HL-60 (cell line): ENCODE measurements at regions not wholly inside any gene's neighbourhood (a gene's known extent, or its start where the extent isn't known, plus 50 kb on each side); places are given as distances from the start of the nearest gene placed in this dataset.

ENCODE experiments used
- GABPA ChIP-seq: IDR thresholded peaks from 2 replicates; pipeline ENCODE4 v1.6.1; 2012; ENCODE audit warnings: low read depth
- POLR2AphosphoS5 ChIP-seq: IDR thresholded peaks from 2 replicates; pipeline ENCODE4 v1.6.1; 2012; ENCODE audit warnings: low read depth
- SPI1 ChIP-seq: IDR thresholded peaks from 2 replicates; pipeline ENCODE4 v1.6.1; 2012; ENCODE audit warnings: low read depth, mild to moderate bottlenecking, borderline replicate concordance
- TF ChIP-seq, protein P1 (sequence below): IDR thresholded peaks from one replicate; pipeline ENCODE4 v1.5.1; 2011; ENCODE audit warnings: low read length, control low read depth, inconsistent platforms; ENCODE audit not compliant: insufficient read depth
- TF ChIP-seq, protein P2 (sequence below): IDR thresholded peaks from 2 replicates; pipeline ENCODE4 v1.6.1; 2012; ENCODE audit warnings: low read depth; ENCODE audit not compliant: insufficient replicate concordance

DNA sequence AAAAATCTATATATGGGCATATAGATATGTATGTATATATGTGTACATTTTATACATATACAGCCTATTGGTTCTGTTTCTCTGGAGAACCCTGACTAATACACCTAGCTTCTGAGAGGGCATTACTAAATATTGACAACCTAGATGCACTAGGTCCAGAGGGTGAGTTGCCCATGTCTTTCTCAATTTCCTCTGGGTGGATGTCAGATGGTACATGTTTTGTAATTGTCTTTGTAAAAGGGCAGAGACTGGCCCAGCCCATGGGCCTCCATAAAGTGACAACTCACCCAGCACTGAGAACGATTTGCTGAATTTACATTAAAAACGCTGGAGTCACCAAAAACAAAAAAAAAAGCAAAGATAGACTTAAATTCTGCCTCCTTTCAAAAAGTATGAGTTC lies 198.5 kb upstream of the FAM241A start:
- TF ChIP-seq, protein P1, sequence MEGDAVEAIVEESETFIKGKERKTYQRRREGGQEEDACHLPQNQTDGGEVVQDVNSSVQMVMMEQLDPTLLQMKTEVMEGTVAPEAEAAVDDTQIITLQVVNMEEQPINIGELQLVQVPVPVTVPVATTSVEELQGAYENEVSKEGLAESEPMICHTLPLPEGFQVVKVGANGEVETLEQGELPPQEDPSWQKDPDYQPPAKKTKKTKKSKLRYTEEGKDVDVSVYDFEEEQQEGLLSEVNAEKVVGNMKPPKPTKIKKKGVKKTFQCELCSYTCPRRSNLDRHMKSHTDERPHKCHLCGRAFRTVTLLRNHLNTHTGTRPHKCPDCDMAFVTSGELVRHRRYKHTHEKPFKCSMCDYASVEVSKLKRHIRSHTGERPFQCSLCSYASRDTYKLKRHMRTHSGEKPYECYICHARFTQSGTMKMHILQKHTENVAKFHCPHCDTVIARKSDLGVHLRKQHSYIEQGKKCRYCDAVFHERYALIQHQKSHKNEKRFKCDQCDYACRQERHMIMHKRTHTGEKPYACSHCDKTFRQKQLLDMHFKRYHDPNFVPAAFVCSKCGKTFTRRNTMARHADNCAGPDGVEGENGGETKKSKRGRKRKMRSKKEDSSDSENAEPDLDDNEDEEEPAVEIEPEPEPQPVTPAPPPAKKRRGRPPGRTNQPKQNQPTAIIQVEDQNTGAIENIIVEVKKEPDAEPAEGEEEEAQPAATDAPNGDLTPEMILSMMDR: no peak
- TF ChIP-seq POLR2AphosphoS5: no peak
- TF ChIP-seq GABPA: no peak
- TF ChIP-seq, protein P2, sequence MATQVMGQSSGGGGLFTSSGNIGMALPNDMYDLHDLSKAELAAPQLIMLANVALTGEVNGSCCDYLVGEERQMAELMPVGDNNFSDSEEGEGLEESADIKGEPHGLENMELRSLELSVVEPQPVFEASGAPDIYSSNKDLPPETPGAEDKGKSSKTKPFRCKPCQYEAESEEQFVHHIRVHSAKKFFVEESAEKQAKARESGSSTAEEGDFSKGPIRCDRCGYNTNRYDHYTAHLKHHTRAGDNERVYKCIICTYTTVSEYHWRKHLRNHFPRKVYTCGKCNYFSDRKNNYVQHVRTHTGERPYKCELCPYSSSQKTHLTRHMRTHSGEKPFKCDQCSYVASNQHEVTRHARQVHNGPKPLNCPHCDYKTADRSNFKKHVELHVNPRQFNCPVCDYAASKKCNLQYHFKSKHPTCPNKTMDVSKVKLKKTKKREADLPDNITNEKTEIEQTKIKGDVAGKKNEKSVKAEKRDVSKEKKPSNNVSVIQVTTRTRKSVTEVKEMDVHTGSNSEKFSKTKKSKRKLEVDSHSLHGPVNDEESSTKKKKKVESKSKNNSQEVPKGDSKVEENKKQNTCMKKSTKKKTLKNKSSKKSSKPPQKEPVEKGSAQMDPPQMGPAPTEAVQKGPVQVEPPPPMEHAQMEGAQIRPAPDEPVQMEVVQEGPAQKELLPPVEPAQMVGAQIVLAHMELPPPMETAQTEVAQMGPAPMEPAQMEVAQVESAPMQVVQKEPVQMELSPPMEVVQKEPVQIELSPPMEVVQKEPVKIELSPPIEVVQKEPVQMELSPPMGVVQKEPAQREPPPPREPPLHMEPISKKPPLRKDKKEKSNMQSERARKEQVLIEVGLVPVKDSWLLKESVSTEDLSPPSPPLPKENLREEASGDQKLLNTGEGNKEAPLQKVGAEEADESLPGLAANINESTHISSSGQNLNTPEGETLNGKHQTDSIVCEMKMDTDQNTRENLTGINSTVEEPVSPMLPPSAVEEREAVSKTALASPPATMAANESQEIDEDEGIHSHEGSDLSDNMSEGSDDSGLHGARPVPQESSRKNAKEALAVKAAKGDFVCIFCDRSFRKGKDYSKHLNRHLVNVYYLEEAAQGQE: no peak
- TF ChIP-seq SPI1: no peak
